Activated CD4-positive, alpha-beta T cell treated with anti-CD3 and anti-CD28 coated beads, Interleukin-2, amount 10 ng/mL, durations not matched to agents 24 days and 14 days (primary cell): ENCODE measurements at regions not wholly inside any gene's neighbourhood (a gene's known extent, or its start where the extent isn't known, plus 50 kb on each side); places are given as distances from the start of the nearest gene placed in this dataset.
"Not testable (repeated sequence)": the region's sequence is repeated elsewhere in the genome, so short reads cannot be mapped to it uniquely, and the experiment has no call there.

ENCODE experiments used
- DNase-seq: peaks from one replicate; pipeline ENCODE4 v3.0.0; 2022
- H3K27ac Mint-ChIP-seq: one replicate; pipeline ENCODE4 v1.8.0; 2022; ENCODE audit warnings: mild to moderate bottlenecking, mixed read lengths
- H3K27me3 Mint-ChIP-seq: one replicate; pipeline ENCODE4 v1.8.0; 2022; ENCODE audit warnings: mixed read lengths
- H3K36me3 Mint-ChIP-seq: one replicate; pipeline ENCODE4 v1.8.0; 2022; ENCODE audit warnings: low read depth, mild to moderate bottlenecking, mixed read lengths
- H3K4me1 Mint-ChIP-seq: one replicate; pipeline ENCODE4 v1.8.0; 2021; ENCODE audit warnings: mixed read lengths
- H3K4me3 Mint-ChIP-seq: one replicate; pipeline ENCODE4 v1.8.0; 2022; ENCODE audit warnings: mild to moderate bottlenecking, moderate library complexity, mixed read lengths
- H3K9me3 Mint-ChIP-seq: one replicate; pipeline ENCODE4 v1.8.0; 2021; ENCODE audit warnings: mixed read lengths
- intact Hi-C: fragments of 100-400 bp; cut with micrococcal nuclease; formaldehyde crosslinking; loops from one replicate; pipeline ENCODE4 v1.15.1; 2023

DNA sequence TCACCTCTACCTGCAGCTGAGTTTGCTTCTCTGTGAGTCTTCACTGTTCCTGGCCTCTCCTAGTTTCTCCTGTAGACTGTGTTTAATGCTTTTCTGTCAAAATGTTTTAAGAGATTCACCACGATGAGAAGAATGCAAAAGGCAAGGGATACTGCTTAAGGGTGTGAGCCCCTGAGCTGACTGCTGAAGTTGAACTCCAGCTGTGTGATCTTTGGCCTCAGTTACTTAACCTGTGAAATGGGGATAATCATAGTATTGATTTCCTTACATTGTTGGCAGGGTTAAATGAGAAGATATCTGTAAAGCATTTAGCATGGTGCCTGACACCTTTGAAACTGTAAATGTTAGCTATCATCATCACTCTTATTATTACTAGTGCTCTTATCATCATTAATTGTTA, 230.2 kb upstream of the MYLIP start:
- H3K27ac Mint-ChIP-seq = no peak overlapping the region
- H3K4me1 Mint-ChIP-seq = peaks cover 11% of the 10 kb centered on the region
- no peaks in the 10 kb centered on the region for H3K27me3 Mint-ChIP-seq
- no peaks in the 10 kb centered on the region for H3K36me3 Mint-ChIP-seq
- peaks cover 3% of the 10 kb centered on the region for H3K9me3 Mint-ChIP-seq
- H3K4me3 Mint-ChIP-seq = no peak overlapping the region
- intact Hi-C loops = no loop called here
- DNase-seq = no peak

DNA sequence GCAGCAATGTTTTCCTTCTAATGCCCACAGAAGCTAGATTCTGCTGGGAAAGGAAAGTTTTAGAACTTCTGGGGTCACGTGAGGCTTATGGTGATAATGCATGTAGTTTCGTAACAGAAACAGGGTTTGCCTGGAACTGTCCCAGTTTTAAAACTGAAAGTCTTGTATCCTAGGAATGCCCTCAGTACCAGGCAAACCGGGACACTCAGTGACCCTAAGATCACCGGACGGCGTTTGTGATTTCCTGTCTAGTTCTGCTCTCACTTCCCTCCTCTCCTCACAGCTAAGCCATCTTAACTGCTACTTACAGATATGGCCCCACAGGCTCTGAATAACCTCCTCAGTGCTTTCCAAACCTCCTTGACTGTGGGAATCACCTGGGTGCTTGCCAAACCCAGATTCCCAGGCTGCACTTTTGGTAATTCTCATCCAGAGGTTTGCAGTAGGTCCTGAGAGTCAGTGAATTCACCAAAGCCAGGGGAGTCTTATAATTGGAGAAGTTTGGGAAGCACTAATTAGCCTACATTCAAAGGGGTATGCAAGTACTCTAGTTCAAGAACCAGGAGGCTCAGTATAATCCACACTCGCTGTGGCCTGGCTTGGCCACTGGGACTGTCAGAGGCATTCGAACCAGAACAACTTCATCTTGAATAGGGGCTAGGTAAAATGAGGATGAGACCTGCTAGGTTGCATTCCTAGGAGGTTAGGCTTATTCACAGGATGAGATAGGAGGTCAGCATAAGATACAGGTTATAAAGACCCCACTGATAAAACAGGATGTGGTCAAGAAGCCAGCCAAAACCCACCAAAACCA, 231.6 kb upstream of the MYLIP start:
- H3K4me1 Mint-ChIP-seq = peaks cover 9% of the 10 kb centered on the region
- H3K27me3 Mint-ChIP-seq = no peaks in the 10 kb centered on the region
- no peak overlapping the region for H3K27ac Mint-ChIP-seq
- peaks cover 3% of the 10 kb centered on the region for H3K9me3 Mint-ChIP-seq
- DNase-seq = no peak
- H3K4me3 Mint-ChIP-seq = no peak overlapping the region
- H3K36me3 Mint-ChIP-seq = no peaks in the 10 kb centered on the region
- intact Hi-C loops = no loop called here

DNA sequence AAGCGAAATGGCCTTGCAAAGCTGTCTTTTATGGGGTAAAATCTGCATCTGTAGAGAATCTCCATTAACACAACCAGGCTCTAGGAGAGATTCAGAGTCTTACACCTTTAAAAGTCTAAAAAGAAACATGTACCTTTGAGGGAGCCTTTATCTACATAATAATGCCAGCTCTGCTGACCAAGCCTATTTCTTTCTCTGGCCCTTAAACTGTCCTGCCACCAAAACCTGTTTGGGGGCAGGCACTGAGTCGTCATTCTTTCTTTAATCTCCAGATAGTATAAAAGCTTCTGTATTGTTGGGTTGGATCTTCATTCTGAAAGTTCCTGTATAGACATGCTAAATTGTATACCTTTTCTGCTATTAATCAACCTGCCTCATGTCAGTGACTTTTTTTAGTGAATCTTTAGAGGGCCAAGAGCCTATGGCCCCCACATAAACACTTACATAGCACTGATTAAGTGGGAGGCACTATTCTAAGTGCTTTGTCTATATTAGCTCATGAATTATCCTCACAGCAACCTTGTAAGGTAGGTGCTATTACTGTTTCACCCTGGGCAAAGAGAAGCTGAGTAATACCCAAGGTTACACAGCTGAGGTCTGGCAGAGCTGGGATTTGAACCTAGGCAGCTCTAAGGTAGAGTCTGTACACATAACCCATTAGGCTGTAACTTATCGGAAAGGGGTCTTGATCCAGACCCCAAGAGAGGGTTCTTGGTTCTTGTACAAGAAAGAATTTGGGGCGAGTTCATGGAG, 232.3 kb upstream of the DTNBP1 start:
- H3K27ac Mint-ChIP-seq = no peak overlapping the region
- peaks cover 6% of the 10 kb centered on the region for H3K9me3 Mint-ChIP-seq
- intact Hi-C loops = no loop called here
- H3K36me3 Mint-ChIP-seq = no peaks in the 10 kb centered on the region
- DNase-seq = no peak
- H3K27me3 Mint-ChIP-seq = no peaks in the 10 kb centered on the region
- H3K4me3 Mint-ChIP-seq = no peak overlapping the region
- no peaks in the 10 kb centered on the region for H3K4me1 Mint-ChIP-seq

DNA sequence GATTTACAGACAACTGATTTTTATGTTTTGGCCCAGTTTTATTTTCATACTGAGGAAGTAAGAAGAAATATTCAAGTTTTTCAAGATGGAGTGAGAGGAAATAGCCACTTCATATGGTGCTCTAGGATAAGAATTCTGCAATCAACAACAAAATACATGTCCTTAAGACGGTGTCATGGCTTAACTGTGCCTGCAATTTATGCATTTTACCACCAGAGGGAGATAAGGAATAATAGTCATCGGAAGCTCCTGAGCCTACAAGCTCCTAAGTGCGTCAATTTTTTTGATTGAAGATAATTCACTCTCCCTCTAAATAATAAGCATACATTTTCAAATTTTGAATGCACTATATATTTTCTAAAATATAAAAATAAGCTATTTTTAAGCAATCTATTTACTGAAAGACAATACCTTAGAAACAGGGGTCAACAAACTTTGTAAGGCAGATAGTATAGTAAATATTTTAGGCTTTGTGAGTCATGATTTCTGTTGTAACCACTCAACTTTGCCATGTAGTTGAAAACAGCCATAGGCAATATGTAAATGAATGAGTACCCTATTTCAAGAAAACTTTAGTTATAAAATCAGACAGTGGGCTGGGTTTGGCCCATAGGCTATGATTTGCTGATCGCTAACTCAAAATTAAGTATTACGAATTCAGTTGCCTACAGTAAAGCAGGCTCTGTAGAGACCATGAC, 230.9 kb upstream of the DTNBP1 start:
- Mint-ChIP-seq H3K36me3 (no peaks in the 10 kb centered on the region), H3K9me3 (peaks cover 5% of the 10 kb centered on the region), H3K4me1 (no peaks in the 10 kb centered on the region), H3K27ac (no peak overlapping the region), H3K4me3 (no peak overlapping the region), H3K27me3 (no peaks in the 10 kb centered on the region)
- intact Hi-C loops = no loop called here
- no peak for DNase-seq

DNA sequence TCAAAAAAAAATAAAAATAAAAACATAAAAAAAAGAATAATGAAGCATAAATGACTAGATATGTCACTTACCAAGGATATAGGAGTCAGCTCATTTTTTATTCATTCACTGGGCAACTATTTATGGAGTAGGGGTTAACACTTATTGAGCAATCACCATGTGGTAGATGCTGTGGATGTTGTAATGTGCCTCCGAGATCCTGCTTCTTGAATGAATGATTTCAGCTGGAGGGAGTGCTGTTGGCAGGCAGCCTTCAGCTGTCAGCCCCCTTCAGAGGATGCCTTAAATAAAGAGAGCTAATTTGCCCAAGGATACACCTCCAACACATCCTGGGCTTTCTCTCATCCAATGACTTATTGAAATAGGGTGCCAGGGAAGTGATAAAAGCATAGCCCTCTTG, 229.5 kb upstream of the DTNBP1 start:
- Mint-ChIP-seq H3K4me1 (peaks cover 3% of the 10 kb centered on the region), H3K27ac (no peak overlapping the region), H3K27me3 (no peaks in the 10 kb centered on the region), H3K9me3 (peaks cover 3% of the 10 kb centered on the region), H3K4me3 (no peak overlapping the region), H3K36me3 (no peaks in the 10 kb centered on the region)
- intact Hi-C loops = no loop called here
- DNase-seq = no peak

- peaks cover 3% of the 10 kb centered on the region for H3K9me3 Mint-ChIP-seq
- no peak overlapping the region for H3K27ac Mint-ChIP-seq
- no peaks in the 10 kb centered on the region for H3K27me3 Mint-ChIP-seq
- no peak for DNase-seq
- H3K4me1 Mint-ChIP-seq = peaks cover 3% of the 10 kb centered on the region
- intact Hi-C loops = no loop called here
- no peaks in the 10 kb centered on the region for H3K36me3 Mint-ChIP-seq
- no peak overlapping the region for H3K4me3 Mint-ChIP-seq
Observed at GRCh38 chr6:15888798-15889772, 226.3 kb upstream of the DTNBP1 start.

GRCh38 chr6:15887491-15888461, 224.9 kb upstream of the DTNBP1 start:
- Mint-ChIP-seq H3K4me3 (no peak overlapping the region), H3K27me3 (no peaks in the 10 kb centered on the region), H3K9me3 (peaks cover 3% of the 10 kb centered on the region), H3K36me3 (no peaks in the 10 kb centered on the region), H3K27ac (no peak overlapping the region), H3K4me1 (peaks cover 3% of the 10 kb centered on the region)
- no peak for DNase-seq
- intact Hi-C loops = no loop called here

GRCh38 chr6:15885624-15886023, 222.8 kb upstream of the DTNBP1 start:
- peaks cover 11% of the 10 kb centered on the region for H3K4me1 Mint-ChIP-seq
- no peaks in the 10 kb centered on the region for H3K27me3 Mint-ChIP-seq
- no peak overlapping the region for H3K27ac Mint-ChIP-seq
- peaks cover 2% of the 10 kb centered on the region for H3K36me3 Mint-ChIP-seq
- no peak for DNase-seq
- intact Hi-C loops = no loop called here
- peaks cover 5% of the 10 kb centered on the region for H3K9me3 Mint-ChIP-seq
- H3K4me3 Mint-ChIP-seq = no peak overlapping the region

DNA sequence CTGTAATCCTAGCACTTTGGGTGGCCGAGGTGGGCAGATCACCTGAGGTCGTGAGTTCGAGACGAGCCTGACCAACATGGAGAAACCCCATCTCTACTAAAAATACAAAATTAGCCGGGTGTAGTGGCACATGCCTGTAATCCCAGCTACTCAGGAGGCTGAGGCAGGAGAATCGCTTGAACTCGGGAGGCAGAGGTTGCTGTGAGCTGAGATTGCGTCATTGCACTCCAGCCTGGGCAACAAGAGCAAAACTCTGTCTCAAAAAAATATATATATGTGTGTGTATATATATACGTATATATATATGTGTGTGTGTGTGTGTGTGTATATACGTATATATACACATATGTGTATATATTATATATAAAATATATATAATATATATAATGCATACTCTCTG, 220.8 kb upstream of the DTNBP1 start:
- H3K36me3 Mint-ChIP-seq, DNase-seq, H3K4me3 Mint-ChIP-seq, H3K27me3 Mint-ChIP-seq, H3K9me3 Mint-ChIP-seq, intact Hi-C loops, H3K27ac Mint-ChIP-seq: not testable (repeated sequence)
- peaks cover 25% of the 10 kb centered on the region for H3K4me1 Mint-ChIP-seq

- Mint-ChIP-seq H3K9me3 (peaks cover 5% of the 10 kb centered on the region), H3K27ac (no peak overlapping the region), H3K4me1 (peaks cover 25% of the 10 kb centered on the region), H3K4me3 (no peak overlapping the region), H3K27me3 (no peaks in the 10 kb centered on the region), H3K36me3 (peaks cover 2% of the 10 kb centered on the region)
- intact Hi-C loops = no loop called here
- no peak for DNase-seq
Observed at GRCh38 chr6:15882915-15883314, 220.1 kb upstream of the DTNBP1 start.

DNA sequence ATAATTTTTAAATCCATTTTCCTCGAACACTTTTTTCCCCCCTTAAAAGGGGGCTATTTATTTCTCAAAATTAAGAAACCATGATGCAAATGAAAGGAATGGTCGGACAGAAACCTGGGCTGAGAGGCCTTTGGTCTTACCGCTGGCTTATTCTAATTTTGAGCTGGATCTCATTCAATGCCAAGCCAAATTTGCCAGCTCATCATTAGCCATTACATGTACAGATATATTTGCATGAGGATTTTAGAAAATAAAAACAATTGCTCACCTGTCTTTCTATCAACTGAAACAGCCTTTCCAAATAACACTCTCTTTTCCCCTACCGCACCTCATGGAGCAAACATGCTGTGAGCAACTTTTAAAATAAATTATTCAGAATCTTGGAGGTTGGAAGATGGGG, 219.5 kb upstream of the DTNBP1 start:
- Mint-ChIP-seq H3K27ac (no peak overlapping the region), H3K4me1 (peaks cover 22% of the 10 kb centered on the region), H3K4me3 (no peak overlapping the region), H3K36me3 (peaks cover 2% of the 10 kb centered on the region), H3K9me3 (peaks cover 5% of the 10 kb centered on the region), H3K27me3 (no peaks in the 10 kb centered on the region)
- intact Hi-C loops = no loop called here
- no peak for DNase-seq

- H3K4me3 Mint-ChIP-seq = no peak overlapping the region
- DNase-seq = no peak
Observed at GRCh38 chr6:15881150-15881549, 218.3 kb upstream of the DTNBP1 start.

More at GRCh38 chr6:15881150-15881549, 218.3 kb upstream of the DTNBP1 start:
- H3K36me3 Mint-ChIP-seq = peaks cover 2% of the 10 kb centered on the region
- H3K27ac Mint-ChIP-seq = peak overlapping the region; percentile 45
- H3K4me1 Mint-ChIP-seq = peaks cover 28% of the 10 kb centered on the region
- intact Hi-C loops = no loop called here
- H3K9me3 Mint-ChIP-seq = peaks cover 5% of the 10 kb centered on the region
- no peaks in the 10 kb centered on the region for H3K27me3 Mint-ChIP-seq
